ENCODE measurements at regions not wholly inside any gene's neighbourhood (a gene's known extent, or its start where the extent isn't known, plus 50 kb on each side); places are given as distances from the start of the nearest gene placed in this dataset.

DNA sequence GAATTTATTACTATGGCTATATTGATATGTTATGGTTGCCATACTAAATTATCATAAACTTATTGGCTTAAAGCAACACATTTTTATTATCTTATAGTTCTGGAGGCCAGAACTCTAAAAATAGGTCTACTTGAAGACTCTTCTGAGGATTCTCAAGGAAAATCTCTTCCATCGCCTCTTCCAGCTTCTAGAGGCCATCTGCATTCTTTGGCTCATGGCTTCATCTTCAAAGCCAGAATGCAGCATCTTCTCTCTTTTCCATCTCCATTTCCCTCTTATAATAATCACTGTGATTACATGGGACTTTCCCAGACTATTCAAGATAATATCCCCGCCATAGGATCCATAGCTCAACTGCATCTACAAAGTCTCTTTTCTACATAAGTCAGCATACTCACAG, 385.4 kb downstream of the RMST start:
- Histone ChIP-seq H3K27ac (ENCODE audit: low read depth, low read length) (no peak overlapping the region), H3K79me2 (ENCODE audit: control insufficient read depth, insufficient read depth, low read length) (no peaks in the 10 kb centered on the region), H2AK5ac (ENCODE audit: low read length) (no peak overlapping the region), H2BK15ac (replicated peaks; ENCODE audit: low read depth) (no peak overlapping the region), H2BK5ac (ENCODE audit: low read length) (no peak overlapping the region), H3K56ac (ENCODE audit: low read length) (no peak overlapping the region), H3K27me3 (ENCODE audit: insufficient read depth, low read length, poor library complexity) (no peaks in the 10 kb centered on the region), H3K23ac (ENCODE audit: low read length) (no peak overlapping the region), H3K4me2 (ENCODE audit: low read length) (no peak overlapping the region), H3K4ac (ENCODE audit: low read depth, low read length) (no peak overlapping the region), H3K36me3 (ENCODE audit: control insufficient read depth, insufficient read depth, low read length) (no peaks in the 10 kb centered on the region), H3K4me3 (ENCODE audit: low read length) (no peak overlapping the region), H3K18ac (ENCODE audit: low read length) (no peak overlapping the region), H3K9ac (ENCODE audit: low read length) (no peak overlapping the region), H4K8ac (ENCODE audit: low read depth, low read length) (no peak overlapping the region), H2BK120ac (ENCODE audit: low read depth, low read length) (no peak overlapping the region), H4K5ac (ENCODE audit: low read length) (no peak overlapping the region), H3K4me1 (ENCODE audit: control insufficient read depth, low read depth, low read length) (no peaks in the 10 kb centered on the region), H3K79me1 (ENCODE audit: low read length) (no peaks in the 10 kb centered on the region)
- no peak for DNase-seq
- no CpG with 5 or more reads among the region's 2 CpGs for WGBS (ENCODE audit: extremely low coverage, insufficient coverage, low lambda C conversion rate)

DNA sequence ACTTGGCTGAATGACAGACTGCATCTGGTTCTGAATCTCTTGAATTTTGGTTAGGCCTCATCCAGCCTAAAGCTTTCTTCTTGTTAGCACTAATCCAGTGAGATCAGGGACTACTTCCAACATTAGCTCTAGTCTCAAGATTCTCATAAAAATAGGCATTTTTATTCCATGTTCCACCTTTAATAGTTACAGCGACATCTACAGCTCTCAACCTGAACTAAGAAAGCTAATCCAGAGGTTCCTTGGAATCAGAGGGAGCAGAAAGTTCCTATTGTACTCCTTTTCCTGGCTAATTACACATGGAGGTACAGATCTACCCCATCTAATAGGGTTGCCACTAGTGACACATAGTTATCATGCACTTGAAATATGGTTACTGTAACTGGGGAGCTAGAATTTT, 391.9 kb downstream of the RMST start:
- H3K4me1 ChIP-seq (ENCODE audit: control insufficient read depth, low read depth, low read length) = no peaks in the 10 kb centered on the region
- no peak overlapping the region for H4K5ac ChIP-seq (ENCODE audit: low read length)
- H3K9ac ChIP-seq (ENCODE audit: low read length) = no peak overlapping the region
- H4K8ac ChIP-seq (ENCODE audit: low read depth, low read length) = no peak overlapping the region
- no peak overlapping the region for H3K27ac ChIP-seq (ENCODE audit: low read depth, low read length)
- H2BK15ac ChIP-seq (replicated peaks; ENCODE audit: low read depth) = no peak overlapping the region
- no peak overlapping the region for H3K18ac ChIP-seq (ENCODE audit: low read length)
- no peak overlapping the region for H3K4me2 ChIP-seq (ENCODE audit: low read length)
- no peak overlapping the region for H2BK120ac ChIP-seq (ENCODE audit: low read depth, low read length)
- H3K79me2 ChIP-seq (ENCODE audit: control insufficient read depth, insufficient read depth, low read length) = no peaks in the 10 kb centered on the region
- H3K79me1 ChIP-seq (ENCODE audit: low read length) = no peaks in the 10 kb centered on the region
- no peak overlapping the region for H2AK5ac ChIP-seq (ENCODE audit: low read length)
- H3K4ac ChIP-seq (ENCODE audit: low read depth, low read length) = no peak overlapping the region
- no peak overlapping the region for H3K23ac ChIP-seq (ENCODE audit: low read length)
- H3K4me3 ChIP-seq (ENCODE audit: low read length) = no peak overlapping the region
- no CpG with 5 or more reads among the region's 1 CpG for WGBS (ENCODE audit: extremely low coverage, insufficient coverage, low lambda C conversion rate)
- no peaks in the 10 kb centered on the region for H3K27me3 ChIP-seq (ENCODE audit: insufficient read depth, low read length, poor library complexity)
- H3K56ac ChIP-seq (ENCODE audit: low read length) = no peak overlapping the region
- H3K36me3 ChIP-seq (ENCODE audit: control insufficient read depth, insufficient read depth, low read length) = no peaks in the 10 kb centered on the region
- no peak for DNase-seq
- no peak overlapping the region for H2BK5ac ChIP-seq (ENCODE audit: low read length)

DNA sequence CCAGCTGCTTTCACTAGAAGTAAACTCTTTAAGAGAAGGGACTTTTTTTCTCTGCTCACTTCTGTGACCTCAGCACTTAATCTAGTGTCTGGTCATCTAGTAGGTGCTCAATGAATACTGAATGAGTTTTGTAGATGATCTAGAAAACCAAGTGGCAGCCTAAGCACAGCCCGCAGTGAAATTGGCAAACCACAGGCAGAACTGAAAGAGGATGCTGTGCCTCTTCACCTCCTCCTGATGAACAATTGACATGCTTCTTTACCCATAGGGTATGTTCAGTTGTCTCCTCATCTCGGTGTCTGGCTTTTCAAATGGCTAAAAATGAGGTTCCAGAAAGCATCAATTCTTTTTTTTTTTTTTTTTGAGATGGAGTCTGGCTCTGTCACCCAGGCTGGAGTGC, 399.5 kb downstream of the RMST start:
- Histone ChIP-seq H3K23ac (ENCODE audit: low read length) (no peak overlapping the region), H3K18ac (ENCODE audit: low read length) (no peak overlapping the region), H4K8ac (ENCODE audit: low read depth, low read length) (no peak overlapping the region), H3K4me2 (ENCODE audit: low read length) (no peak overlapping the region), H3K56ac (ENCODE audit: low read length) (no peak overlapping the region), H3K4me1 (ENCODE audit: control insufficient read depth, low read depth, low read length) (no peaks in the 10 kb centered on the region), H3K79me2 (ENCODE audit: control insufficient read depth, insufficient read depth, low read length) (no peaks in the 10 kb centered on the region), H3K4me3 (ENCODE audit: low read length) (no peak overlapping the region), H4K5ac (ENCODE audit: low read length) (no peak overlapping the region), H3K36me3 (ENCODE audit: control insufficient read depth, insufficient read depth, low read length) (no peaks in the 10 kb centered on the region), H3K27me3 (ENCODE audit: insufficient read depth, low read length, poor library complexity) (no peaks in the 10 kb centered on the region), H3K4ac (ENCODE audit: low read depth, low read length) (no peak overlapping the region), H2BK15ac (replicated peaks; ENCODE audit: low read depth) (no peak overlapping the region), H2BK120ac (ENCODE audit: low read depth, low read length) (no peak overlapping the region), H2BK5ac (ENCODE audit: low read length) (no peak overlapping the region), H3K79me1 (ENCODE audit: low read length) (no peaks in the 10 kb centered on the region), H3K27ac (ENCODE audit: low read depth, low read length) (no peak overlapping the region), H2AK5ac (ENCODE audit: low read length) (no peak overlapping the region), H3K9ac (ENCODE audit: low read length) (no peak overlapping the region)
- no CpG with 5 or more reads among the region's 2 CpGs for WGBS (ENCODE audit: extremely low coverage, insufficient coverage, low lambda C conversion rate)
- no peak for DNase-seq

- no peaks in the 10 kb centered on the region for H3K79me2 ChIP-seq (ENCODE audit: control insufficient read depth, insufficient read depth, low read length)
- no peak overlapping the region for H2BK120ac ChIP-seq (ENCODE audit: low read depth, low read length)
- DNase-seq = no peak
- H4K5ac ChIP-seq (ENCODE audit: low read length) = no peak overlapping the region
- no CpG with 5 or more reads among the region's 6 CpGs for WGBS (ENCODE audit: extremely low coverage, insufficient coverage, low lambda C conversion rate)
- no peaks in the 10 kb centered on the region for H3K79me1 ChIP-seq (ENCODE audit: low read length)
- H3K4me1 ChIP-seq (ENCODE audit: control insufficient read depth, low read depth, low read length) = no peaks in the 10 kb centered on the region
- H3K9ac ChIP-seq (ENCODE audit: low read length) = no peak overlapping the region
- H2AK5ac ChIP-seq (ENCODE audit: low read length) = no peak overlapping the region
- no peaks in the 10 kb centered on the region for H3K27me3 ChIP-seq (ENCODE audit: insufficient read depth, low read length, poor library complexity)
- no peak overlapping the region for H3K4me3 ChIP-seq (ENCODE audit: low read length)
- H3K4me2 ChIP-seq (ENCODE audit: low read length) = no peak overlapping the region
- no peak overlapping the region for H4K8ac ChIP-seq (ENCODE audit: low read depth, low read length)
- no peak overlapping the region for H3K23ac ChIP-seq (ENCODE audit: low read length)
- no peak overlapping the region for H3K4ac ChIP-seq (ENCODE audit: low read depth, low read length)
- no peak overlapping the region for H3K27ac ChIP-seq (ENCODE audit: low read depth, low read length)
- H2BK5ac ChIP-seq (ENCODE audit: low read length) = no peak overlapping the region
- H2BK15ac ChIP-seq (replicated peaks; ENCODE audit: low read depth) = no peak overlapping the region
- no peaks in the 10 kb centered on the region for H3K36me3 ChIP-seq (ENCODE audit: control insufficient read depth, insufficient read depth, low read length)
- H3K56ac ChIP-seq (ENCODE audit: low read length) = no peak overlapping the region
- no peak overlapping the region for H3K18ac ChIP-seq (ENCODE audit: low read length)
These were observed 412.5 kb downstream of the RMST start for GRCh38 chr12:97875064-97875463.

- H2AK5ac ChIP-seq (ENCODE audit: low read length) = no peak overlapping the region
- DNase-seq = no peak
- no peaks in the 10 kb centered on the region for H3K79me1 ChIP-seq (ENCODE audit: low read length)
- H3K4me1 ChIP-seq (ENCODE audit: control insufficient read depth, low read depth, low read length) = no peaks in the 10 kb centered on the region
- WGBS (ENCODE audit: extremely low coverage, insufficient coverage, low lambda C conversion rate) = no CpG with 5 or more reads among the region's 4 CpGs
- H2BK15ac ChIP-seq (replicated peaks; ENCODE audit: low read depth) = no peak overlapping the region
- no peak overlapping the region for H3K4ac ChIP-seq (ENCODE audit: low read depth, low read length)
- H3K27me3 ChIP-seq (ENCODE audit: insufficient read depth, low read length, poor library complexity) = no peaks in the 10 kb centered on the region
- no peak overlapping the region for H3K23ac ChIP-seq (ENCODE audit: low read length)
- H2BK5ac ChIP-seq (ENCODE audit: low read length) = no peak overlapping the region
- H3K9ac ChIP-seq (ENCODE audit: low read length) = no peak overlapping the region
- H3K56ac ChIP-seq (ENCODE audit: low read length) = no peak overlapping the region
- H3K36me3 ChIP-seq (ENCODE audit: control insufficient read depth, insufficient read depth, low read length) = no peaks in the 10 kb centered on the region
- H3K18ac ChIP-seq (ENCODE audit: low read length) = no peak overlapping the region
- H4K5ac ChIP-seq (ENCODE audit: low read length) = no peak overlapping the region
- H4K8ac ChIP-seq (ENCODE audit: low read depth, low read length) = no peak overlapping the region
- no peak overlapping the region for H3K4me3 ChIP-seq (ENCODE audit: low read length)
- H3K4me2 ChIP-seq (ENCODE audit: low read length) = no peak overlapping the region
- no peak overlapping the region for H2BK120ac ChIP-seq (ENCODE audit: low read depth, low read length)
- no peaks in the 10 kb centered on the region for H3K79me2 ChIP-seq (ENCODE audit: control insufficient read depth, insufficient read depth, low read length)
- H3K27ac ChIP-seq (ENCODE audit: low read depth, low read length) = no peak overlapping the region
These were observed 414.2 kb downstream of the RMST start for GRCh38 chr12:97876780-97877179.

DNA sequence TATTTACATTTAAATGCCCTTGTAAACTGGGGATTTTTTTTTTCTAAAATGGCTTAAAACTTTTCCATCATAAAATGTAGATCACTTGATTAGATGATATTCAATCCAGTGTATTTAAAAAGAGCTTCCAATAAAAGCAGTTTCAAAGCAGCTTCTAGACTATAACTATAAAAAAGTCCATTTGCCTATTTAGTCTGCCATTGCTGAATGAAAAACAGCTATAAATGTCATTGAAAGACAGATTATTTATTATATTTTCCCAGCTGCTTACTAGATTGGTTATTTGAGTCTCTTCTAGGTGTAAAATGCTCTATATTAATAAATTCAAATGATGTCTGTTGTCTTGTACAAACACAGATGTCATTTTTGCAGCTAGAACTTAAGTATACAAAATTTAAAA, 414.8 kb downstream of the RMST start:
- no peak overlapping the region for H3K56ac ChIP-seq (ENCODE audit: low read length)
- H3K23ac ChIP-seq (ENCODE audit: low read length) = no peak overlapping the region
- no peaks in the 10 kb centered on the region for H3K36me3 ChIP-seq (ENCODE audit: control insufficient read depth, insufficient read depth, low read length)
- H3K18ac ChIP-seq (ENCODE audit: low read length) = no peak overlapping the region
- H3K9ac ChIP-seq (ENCODE audit: low read length) = no peak overlapping the region
- H3K4me3 ChIP-seq (ENCODE audit: low read length) = no peak overlapping the region
- no peaks in the 10 kb centered on the region for H3K79me1 ChIP-seq (ENCODE audit: low read length)
- no peak overlapping the region for H2AK5ac ChIP-seq (ENCODE audit: low read length)
- no peak for DNase-seq
- H3K4me2 ChIP-seq (ENCODE audit: low read length) = no peak overlapping the region
- no peak overlapping the region for H2BK15ac ChIP-seq (replicated peaks; ENCODE audit: low read depth)
- no peaks in the 10 kb centered on the region for H3K4me1 ChIP-seq (ENCODE audit: control insufficient read depth, low read depth, low read length)
- no peaks in the 10 kb centered on the region for H3K79me2 ChIP-seq (ENCODE audit: control insufficient read depth, insufficient read depth, low read length)
- H2BK5ac ChIP-seq (ENCODE audit: low read length) = no peak overlapping the region
- H3K4ac ChIP-seq (ENCODE audit: low read depth, low read length) = no peak overlapping the region
- H2BK120ac ChIP-seq (ENCODE audit: low read depth, low read length) = no peak overlapping the region
- no peak overlapping the region for H4K5ac ChIP-seq (ENCODE audit: low read length)
- no peaks in the 10 kb centered on the region for H3K27me3 ChIP-seq (ENCODE audit: insufficient read depth, low read length, poor library complexity)
- H4K8ac ChIP-seq (ENCODE audit: low read depth, low read length) = no peak overlapping the region
- H3K27ac ChIP-seq (ENCODE audit: low read depth, low read length) = no peak overlapping the region

Data from mesendoderm (in vitro differentiated cells).